ENCODE measurements at regions not wholly inside any gene's neighbourhood (a gene's known extent, or its start where the extent isn't known, plus 50 kb on each side); places are given as distances from the start of the nearest gene placed in this dataset.

- no peak for TF ChIP-seq POLR2A (IDR thresholded peaks at IDR 0.05)
- TF ChIP-seq, protein P1, sequence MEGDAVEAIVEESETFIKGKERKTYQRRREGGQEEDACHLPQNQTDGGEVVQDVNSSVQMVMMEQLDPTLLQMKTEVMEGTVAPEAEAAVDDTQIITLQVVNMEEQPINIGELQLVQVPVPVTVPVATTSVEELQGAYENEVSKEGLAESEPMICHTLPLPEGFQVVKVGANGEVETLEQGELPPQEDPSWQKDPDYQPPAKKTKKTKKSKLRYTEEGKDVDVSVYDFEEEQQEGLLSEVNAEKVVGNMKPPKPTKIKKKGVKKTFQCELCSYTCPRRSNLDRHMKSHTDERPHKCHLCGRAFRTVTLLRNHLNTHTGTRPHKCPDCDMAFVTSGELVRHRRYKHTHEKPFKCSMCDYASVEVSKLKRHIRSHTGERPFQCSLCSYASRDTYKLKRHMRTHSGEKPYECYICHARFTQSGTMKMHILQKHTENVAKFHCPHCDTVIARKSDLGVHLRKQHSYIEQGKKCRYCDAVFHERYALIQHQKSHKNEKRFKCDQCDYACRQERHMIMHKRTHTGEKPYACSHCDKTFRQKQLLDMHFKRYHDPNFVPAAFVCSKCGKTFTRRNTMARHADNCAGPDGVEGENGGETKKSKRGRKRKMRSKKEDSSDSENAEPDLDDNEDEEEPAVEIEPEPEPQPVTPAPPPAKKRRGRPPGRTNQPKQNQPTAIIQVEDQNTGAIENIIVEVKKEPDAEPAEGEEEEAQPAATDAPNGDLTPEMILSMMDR (IDR thresholded peaks at IDR 0.05) = no peak
Measured at GRCh38 chr2:221883976-221884375, 311.9 kb upstream of the EPHA4 start.
